Upper lobe of right lung (tissue), 1 donor: ENCODE measurements at regions not wholly inside any gene's neighbourhood (a gene's known extent, or its start where the extent isn't known, plus 50 kb on each side); places are given as distances from the start of the nearest gene placed in this dataset.

Experiments
- ATAC-seq: fragments of 200-7000 bp; cut with Tn5 transposase; one replicate; pipeline ENCODE4 v1.9.1; 2020; ENCODE audit warnings: mild to moderate bottlenecking, moderate library complexity
- DNase-seq: peaks from one replicate; pipeline ENCODE4 v3.0.0-alpha.2; 2020
- H3K27ac ChIP-seq: fragments of 200-600 bp; one replicate; pipeline ENCODE4 v1.8.0; 2022
- H3K27me3 ChIP-seq: fragments of 200-600 bp; one replicate; pipeline ENCODE4 v1.8.0; 2022; ENCODE audit warnings: mild to moderate bottlenecking
- H3K36me3 ChIP-seq: fragments of 200-600 bp; one replicate; pipeline ENCODE4 v1.8.0; 2022
- H3K4me1 ChIP-seq: fragments of 200-600 bp; one replicate; pipeline ENCODE4 v1.8.0; 2022
- H3K4me3 ChIP-seq: fragments of 200-600 bp; one replicate; pipeline ENCODE4 v1.8.0; 2022; ENCODE audit warnings: mild to moderate bottlenecking
- H3K9me3 ChIP-seq: fragments of 200-600 bp; one replicate; pipeline ENCODE4 v1.8.0; 2022
- intact Hi-C: fragments of 100-400 bp; cut with DNase I; formaldehyde crosslinking; loops from one replicate; pipeline ENCODE4 v1.11.0; 2022
- TF ChIP-seq, protein P1 (sequence below): fragments of 200-600 bp; IDR thresholded peaks from one replicate; pipeline ENCODE4 v1.8.0; 2022; ENCODE audit warnings: antibody characterized with exemption
- donor health status: DM: no; HTN: yes; CAD: no; lungs with severe emphysema.

DNA sequence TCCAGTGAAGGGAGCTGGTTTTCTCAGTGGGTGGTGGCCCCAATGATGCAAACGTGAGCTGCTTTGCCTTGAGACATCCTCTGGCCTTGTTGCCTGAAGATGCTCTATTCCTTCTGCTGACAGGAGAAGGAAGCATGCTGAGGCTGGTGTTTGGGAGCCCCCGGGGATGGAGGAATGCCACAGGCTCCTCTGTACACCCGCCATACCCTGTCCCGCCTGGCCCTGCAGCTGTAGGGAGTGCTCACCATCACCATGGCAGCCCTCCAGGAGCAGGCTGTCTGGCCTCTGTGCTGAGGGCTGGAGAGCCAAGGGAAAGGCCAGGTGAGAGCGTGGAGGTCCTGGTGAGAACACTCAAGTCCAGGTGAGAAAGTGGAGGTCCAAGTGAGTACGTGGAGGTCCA is 134.4 kb downstream of the MRPL36 start:
- ATAC-seq: no peak
- no peaks in the 10 kb centered on the region for H3K9me3 ChIP-seq
- H3K27me3 ChIP-seq: peaks cover 51% of the 10 kb centered on the region
- no peaks in the 10 kb centered on the region for H3K36me3 ChIP-seq
- no peak overlapping the region for H3K27ac ChIP-seq
- TF ChIP-seq, protein P1, sequence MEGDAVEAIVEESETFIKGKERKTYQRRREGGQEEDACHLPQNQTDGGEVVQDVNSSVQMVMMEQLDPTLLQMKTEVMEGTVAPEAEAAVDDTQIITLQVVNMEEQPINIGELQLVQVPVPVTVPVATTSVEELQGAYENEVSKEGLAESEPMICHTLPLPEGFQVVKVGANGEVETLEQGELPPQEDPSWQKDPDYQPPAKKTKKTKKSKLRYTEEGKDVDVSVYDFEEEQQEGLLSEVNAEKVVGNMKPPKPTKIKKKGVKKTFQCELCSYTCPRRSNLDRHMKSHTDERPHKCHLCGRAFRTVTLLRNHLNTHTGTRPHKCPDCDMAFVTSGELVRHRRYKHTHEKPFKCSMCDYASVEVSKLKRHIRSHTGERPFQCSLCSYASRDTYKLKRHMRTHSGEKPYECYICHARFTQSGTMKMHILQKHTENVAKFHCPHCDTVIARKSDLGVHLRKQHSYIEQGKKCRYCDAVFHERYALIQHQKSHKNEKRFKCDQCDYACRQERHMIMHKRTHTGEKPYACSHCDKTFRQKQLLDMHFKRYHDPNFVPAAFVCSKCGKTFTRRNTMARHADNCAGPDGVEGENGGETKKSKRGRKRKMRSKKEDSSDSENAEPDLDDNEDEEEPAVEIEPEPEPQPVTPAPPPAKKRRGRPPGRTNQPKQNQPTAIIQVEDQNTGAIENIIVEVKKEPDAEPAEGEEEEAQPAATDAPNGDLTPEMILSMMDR: no peak
- intact Hi-C loops: no loop called here
- peak; percentile 39 for DNase-seq
- H3K4me3 ChIP-seq: no peak overlapping the region
- H3K4me1 ChIP-seq: peaks cover 4% of the 10 kb centered on the region

DNA sequence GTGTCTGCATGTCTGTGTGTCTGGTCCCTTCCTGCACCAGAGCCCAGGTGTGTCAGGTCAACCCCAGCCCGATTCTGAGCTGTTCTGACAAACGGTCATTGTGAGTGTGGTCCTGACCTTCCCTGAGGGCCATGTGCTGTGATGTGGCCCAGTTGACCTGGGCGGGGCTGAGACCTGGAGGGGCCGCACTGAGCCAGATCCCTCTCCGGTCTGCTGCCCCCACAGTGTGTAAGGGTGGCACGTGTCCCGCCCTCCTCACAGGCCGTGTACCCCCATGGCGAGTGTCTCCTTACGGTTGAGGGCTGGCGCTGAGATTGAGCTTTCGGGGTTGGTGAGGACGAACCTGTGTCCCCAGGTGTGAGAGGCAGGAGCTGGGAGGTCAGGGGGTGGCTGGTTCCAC is 136.5 kb downstream of the MRPL36 start:
- intact Hi-C loops: no loop called here
- ATAC-seq (peak; percentile 3), DNase-seq (peak; percentile 38)
- Histone ChIP-seq H3K36me3 (no peaks in the 10 kb centered on the region), H3K27me3 (peaks cover 56% of the 10 kb centered on the region), H3K4me1 (peaks cover 4% of the 10 kb centered on the region), H3K4me3 (no peak overlapping the region), H3K27ac (no peak overlapping the region), H3K9me3 (no peaks in the 10 kb centered on the region)
- TF ChIP-seq, protein P1: no peak

DNA sequence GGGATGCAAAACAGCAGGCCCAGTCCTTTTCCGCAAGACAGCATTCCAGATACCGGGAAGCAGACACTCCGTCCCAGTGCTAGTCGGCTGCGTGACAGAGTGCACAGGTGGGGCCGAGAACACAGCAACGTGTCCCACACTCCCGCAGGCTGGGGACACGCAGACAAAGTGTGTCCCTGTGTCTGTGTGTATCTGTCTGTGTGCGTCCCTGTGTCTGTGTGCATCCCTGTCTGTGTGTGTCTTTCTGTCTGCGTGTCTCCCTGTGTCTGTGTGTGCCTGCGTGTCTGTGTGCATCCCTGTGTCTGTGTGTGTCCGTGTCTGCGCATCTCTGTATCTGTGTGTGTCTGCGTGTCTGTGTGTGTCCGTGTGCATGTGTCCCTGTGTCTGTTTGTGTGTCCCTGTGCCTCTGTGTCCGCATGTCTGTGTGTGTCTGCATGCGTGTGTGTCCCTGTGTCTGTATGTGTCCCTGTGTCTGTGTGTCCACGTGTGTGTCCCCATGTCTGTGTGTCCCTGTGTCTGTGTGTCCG is 137.0 kb downstream of the MRPL36 start:
- TF ChIP-seq, protein P1: no peak
- Histone ChIP-seq H3K4me1 (peaks cover 4% of the 10 kb centered on the region), H3K9me3 (no peaks in the 10 kb centered on the region), H3K27me3 (peaks cover 56% of the 10 kb centered on the region), H3K27ac (no peak overlapping the region), H3K4me3 (no peak overlapping the region), H3K36me3 (no peaks in the 10 kb centered on the region)
- intact Hi-C loops: no loop called here
- ATAC-seq (no peak), DNase-seq (peak; percentile 43)

DNA sequence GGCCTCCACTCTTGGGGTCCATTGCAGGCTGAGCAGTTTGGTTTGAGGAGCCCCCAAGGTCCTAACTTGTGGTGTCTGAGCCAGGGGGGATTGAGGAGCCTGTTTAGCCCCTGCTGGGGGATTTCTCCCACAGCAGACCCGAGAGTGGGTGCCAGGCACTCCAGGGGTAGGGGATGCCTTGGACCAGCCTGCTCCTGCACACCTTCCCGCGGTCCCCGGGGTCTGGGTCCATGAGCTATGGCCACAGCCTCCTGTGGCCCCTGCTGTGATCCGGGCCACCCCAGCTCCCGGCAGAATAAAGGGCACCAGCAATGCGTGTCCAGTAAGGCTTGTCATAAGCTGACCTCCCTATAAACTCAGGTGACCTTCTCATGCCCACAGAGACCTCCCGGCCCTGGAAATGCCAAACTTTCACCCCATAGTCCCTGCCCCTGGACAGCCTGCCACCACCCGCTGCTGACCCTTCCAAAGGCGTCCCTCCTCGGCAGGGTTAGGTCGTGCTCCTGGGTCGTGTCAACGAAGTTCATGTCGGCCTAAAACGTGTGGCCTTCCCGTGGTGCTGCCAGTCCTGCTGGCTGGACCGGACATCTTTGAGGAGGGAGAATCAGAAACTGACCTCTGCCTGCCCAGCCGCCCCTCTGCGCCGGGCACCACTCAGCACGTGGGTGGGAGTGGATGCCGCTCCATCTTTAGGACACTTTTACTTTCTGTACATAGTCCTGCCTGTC is 137.6 kb downstream of the MRPL36 start:
- intact Hi-C loops: no loop called here
- DNase-seq (peak; percentile 40), ATAC-seq (no peak)

DNA sequence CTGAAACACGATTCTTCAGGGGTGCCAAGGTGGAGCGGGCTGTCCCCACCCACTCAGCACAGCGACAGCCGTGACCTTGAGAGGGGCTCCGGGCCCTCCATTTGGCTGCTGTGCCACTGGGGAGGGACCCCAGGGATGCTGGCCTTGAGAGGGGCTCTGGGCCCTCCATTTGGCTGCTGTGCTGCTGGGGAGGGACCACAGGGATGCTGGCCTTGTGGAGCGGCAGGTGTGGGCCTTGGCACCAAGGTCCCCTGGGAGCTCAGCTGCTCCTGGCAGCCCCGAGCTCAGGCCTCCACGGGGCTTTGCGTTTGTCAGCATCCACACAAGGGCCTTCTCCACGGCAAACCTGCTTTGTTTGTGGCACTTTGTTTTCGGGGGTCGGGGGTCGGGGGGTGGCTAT is 137.6 kb upstream of the LPCAT1 start:
- peaks cover 54% of the 10 kb centered on the region for H3K27me3 ChIP-seq
- ATAC-seq (no peak), DNase-seq (peak; percentile 54)
- TF ChIP-seq, protein P1: no peak
- no peak overlapping the region for H3K4me3 ChIP-seq
- no peaks in the 10 kb centered on the region for H3K9me3 ChIP-seq
- H3K4me1 ChIP-seq: no peaks in the 10 kb centered on the region
- no peaks in the 10 kb centered on the region for H3K36me3 ChIP-seq
- intact Hi-C loops: no loop called here
- H3K27ac ChIP-seq: no peak overlapping the region

More for the DNA sequence above, 137.6 kb downstream of the MRPL36 start:
- no peaks in the 10 kb centered on the region for H3K36me3 ChIP-seq
- peaks cover 55% of the 10 kb centered on the region for H3K27me3 ChIP-seq
- TF ChIP-seq, protein P1: no peak
- no peaks in the 10 kb centered on the region for H3K9me3 ChIP-seq
- H3K4me3 ChIP-seq: no peak overlapping the region
- H3K27ac ChIP-seq: no peak overlapping the region
- peaks cover 4% of the 10 kb centered on the region for H3K4me1 ChIP-seq
